ENCODE measurements at regions not wholly inside any gene's neighbourhood (a gene's known extent, or its start where the extent isn't known, plus 50 kb on each side); places are given as distances from the start of the nearest gene placed in this dataset.

- Histone ChIP-seq H3K79me2 (ENCODE audit: insufficient read depth, low read length) (no peaks in the 10 kb centered on the region), H3K9me3 (replicated peaks in 1 of 2; ENCODE audit: control insufficient read depth in 1 of 2, insufficient read depth in 1 of 2, low read length in 2 of 2) (no peaks in the 10 kb centered on the region), H3K4me3 (replicated peaks in 1 of 3; ENCODE audit: low read depth in 2 of 3, low read length in 3 of 3) (no peak overlapping the region), H3K4me1 (ENCODE audit: control insufficient read depth in 1 of 2, insufficient read depth in 2 of 2, low read length in 2 of 2) (peaks cover 22 to 27% of the 10 kb centered on the region in 2 donors), H3K27me3 (ENCODE audit: control insufficient read depth in 2 of 2, insufficient read depth in 2 of 2, low read length in 2 of 2) (no peaks in the 10 kb centered on the region), H3K4me2 (replicated peaks; ENCODE audit: extremely low read depth, low read length, poor library complexity, severe bottlenecking) (no peak overlapping the region), H4K20me1 (ENCODE audit: insufficient read depth, low read length) (no peaks in the 10 kb centered on the region), H3K9ac (ENCODE audit: insufficient read depth, low read length, poor library complexity, severe bottlenecking) (no peak overlapping the region), H3K27ac (ENCODE audit: low read depth in 1 of 2, low read length in 2 of 2) (no peak overlapping the region), H3K36me3 (replicated peaks in 1 of 2; ENCODE audit: control insufficient read depth in 1 of 2, insufficient read depth in 2 of 2, low read length in 2 of 2) (no peaks in the 10 kb centered on the region), H2AFZ (ENCODE audit: insufficient read depth, low read depth, low read length, poor library complexity, severe bottlenecking) (no peak overlapping the region)
- Mint-ChIP-seq H3K27me3 (ENCODE audit: low read depth in 3 of 3) (peaks cover 0 to 4% (median 0%) of the 10 kb centered on the region in 3 donors), H3K4me3 (no peak overlapping the region), H3K9me3 (peaks cover 0 to 3% (median 0%) of the 10 kb centered on the region in 7 donors), H3K36me3 (no peaks in the 10 kb centered on the region), H3K4me1 (peaks cover 29% of the 10 kb centered on the region), H3K27ac (peak overlapping the region in 1 of 7 donors; percentile 73)
- TF ChIP-seq CTCF (IDR thresholded peaks at IDR 0.05): no peak
- 94% methylated on average over 3 of the region's 6 CpGs for WGBS (ENCODE audit: insufficient coverage)
- no peak for DNase-seq
- intact Hi-C loops (cut with micrococcal nuclease): no loop called here
Measured at GRCh38 chrX:40936827-40937226, 148.4 kb upstream of the USP9X start.

DNA sequence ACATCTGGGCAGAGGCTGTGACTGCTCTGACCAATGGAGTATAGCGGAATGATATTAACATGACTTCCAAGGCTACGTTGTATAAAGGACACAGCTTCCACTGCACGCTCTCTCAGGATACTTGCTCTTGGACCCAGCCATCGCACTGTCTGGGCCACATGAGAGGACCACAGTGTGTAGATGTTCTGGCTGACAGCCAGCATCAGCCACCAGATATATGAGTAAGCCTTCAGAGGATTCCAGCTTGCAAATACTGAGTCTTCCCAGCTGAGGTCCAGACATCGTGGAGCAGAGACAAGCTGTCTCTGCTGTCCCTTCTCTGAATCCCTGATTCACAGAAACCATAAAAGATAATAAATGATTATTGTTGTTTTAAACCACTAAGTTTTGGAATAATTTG is 146.8 kb upstream of the USP9X start:
- H3K79me2 ChIP-seq (ENCODE audit: insufficient read depth, low read length): no peaks in the 10 kb centered on the region
- no peak overlapping the region for H3K9ac ChIP-seq (ENCODE audit: insufficient read depth, low read length, poor library complexity, severe bottlenecking)
- H3K27ac Mint-ChIP-seq: no peak overlapping the region
- H2AFZ ChIP-seq (ENCODE audit: insufficient read depth, low read depth, low read length, poor library complexity, severe bottlenecking): no peak overlapping the region
- no peak for DNase-seq
- TF ChIP-seq CTCF (IDR thresholded peaks at IDR 0.05): no peak
- peaks cover 12 to 14% of the 10 kb centered on the region in 2 donors for H3K4me1 ChIP-seq (ENCODE audit: control insufficient read depth in 1 of 2, insufficient read depth in 2 of 2, low read length in 2 of 2)
- no peaks in the 10 kb centered on the region for H3K36me3 Mint-ChIP-seq
- no peaks in the 10 kb centered on the region for H3K27me3 ChIP-seq (ENCODE audit: control insufficient read depth in 2 of 2, insufficient read depth in 2 of 2, low read length in 2 of 2)
- H3K9me3 Mint-ChIP-seq: peaks cover 0 to 3% (median 0%) of the 10 kb centered on the region in 7 donors
- no peak overlapping the region for H3K27ac ChIP-seq (ENCODE audit: low read depth in 1 of 2, low read length in 2 of 2)
- peaks cover 14% of the 10 kb centered on the region for H3K4me1 Mint-ChIP-seq
- no peak overlapping the region for H3K4me3 Mint-ChIP-seq
- 80% methylated on average over 1 of the region's 5 CpGs for WGBS (ENCODE audit: insufficient coverage)
- no peak overlapping the region for H3K4me2 ChIP-seq (replicated peaks; ENCODE audit: extremely low read depth, low read length, poor library complexity, severe bottlenecking)
- H3K27me3 Mint-ChIP-seq (ENCODE audit: low read depth in 3 of 3): peaks cover 0 to 9% (median 0%) of the 10 kb centered on the region in 3 donors
- intact Hi-C loops (cut with micrococcal nuclease): no loop called here
- H3K9me3 ChIP-seq (replicated peaks in 1 of 2; ENCODE audit: control insufficient read depth in 1 of 2, insufficient read depth in 1 of 2, low read length in 2 of 2): no peaks in the 10 kb centered on the region
- H3K4me3 ChIP-seq (replicated peaks in 1 of 3; ENCODE audit: low read depth in 2 of 3, low read length in 3 of 3): no peak overlapping the region
- H4K20me1 ChIP-seq (ENCODE audit: insufficient read depth, low read length): no peaks in the 10 kb centered on the region
- H3K36me3 ChIP-seq (replicated peaks in 1 of 2; ENCODE audit: control insufficient read depth in 1 of 2, insufficient read depth in 2 of 2, low read length in 2 of 2): no peaks in the 10 kb centered on the region
